ENCODE measurements at regions not wholly inside any gene's neighbourhood (a gene's known extent, or its start where the extent isn't known, plus 50 kb on each side); places are given as distances from the start of the nearest gene placed in this dataset.

- no peak for TF ChIP-seq CTCF (IDR thresholded peaks at IDR 0.05; ENCODE audit: low read depth, low read length)
- no peak for TF ChIP-seq EZH2phosphoT487 (IDR thresholded peaks at IDR 0.05; ENCODE audit: low read depth)
These were observed 928.9 kb upstream of the C9orf72 start for GRCh38 chr9:28502189-28502588.
